ENCODE measurements at regions not wholly inside any gene's neighbourhood (a gene's known extent, or its start where the extent isn't known, plus 50 kb on each side); places are given as distances from the start of the nearest gene placed in this dataset.
"Not testable (repeated sequence)": the region's sequence is repeated elsewhere in the genome, so short reads cannot be mapped to it uniquely, and the experiment has no call there.

DNA sequence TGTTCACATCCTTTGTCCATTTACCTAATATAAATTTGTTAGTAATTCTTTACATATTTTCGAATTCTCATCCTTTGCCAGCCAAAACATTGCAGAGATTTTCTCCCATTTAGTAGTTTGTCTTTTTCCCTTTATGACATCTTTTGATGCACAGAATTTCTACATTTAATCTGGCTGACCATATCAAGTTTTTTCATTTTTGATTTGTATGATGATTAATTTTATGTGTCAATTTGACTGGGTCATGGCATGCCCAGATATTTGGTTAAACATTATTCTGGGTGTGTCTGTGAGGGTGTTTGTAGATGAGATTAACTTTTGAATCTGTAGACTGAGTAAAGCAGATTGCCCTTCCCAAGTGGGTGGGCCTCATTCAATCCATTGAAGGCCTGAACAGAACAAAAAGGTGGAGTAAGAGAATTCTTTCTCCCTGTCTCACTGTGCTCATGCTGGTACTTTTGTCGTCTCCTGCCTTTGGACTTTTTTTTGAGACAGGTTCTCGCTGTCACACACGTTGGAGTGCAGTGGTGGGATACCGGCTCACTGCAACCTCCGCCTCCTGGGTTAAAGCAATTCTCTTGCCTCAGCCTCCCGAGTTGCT is 72.1 kb upstream of the EPB41L1 start:
- no peak overlapping the region for H3K4me3 ChIP-seq (ENCODE audit: control insufficient read depth, low read depth, low read length)
- TF ChIP-seq CTCF (conservative IDR thresholded peaks at IDR 0.05; ENCODE audit: control insufficient read depth, insufficient read depth, low read depth, low read length): no peak
- DNase-seq (ENCODE audit: low read depth): no peak

DNA sequence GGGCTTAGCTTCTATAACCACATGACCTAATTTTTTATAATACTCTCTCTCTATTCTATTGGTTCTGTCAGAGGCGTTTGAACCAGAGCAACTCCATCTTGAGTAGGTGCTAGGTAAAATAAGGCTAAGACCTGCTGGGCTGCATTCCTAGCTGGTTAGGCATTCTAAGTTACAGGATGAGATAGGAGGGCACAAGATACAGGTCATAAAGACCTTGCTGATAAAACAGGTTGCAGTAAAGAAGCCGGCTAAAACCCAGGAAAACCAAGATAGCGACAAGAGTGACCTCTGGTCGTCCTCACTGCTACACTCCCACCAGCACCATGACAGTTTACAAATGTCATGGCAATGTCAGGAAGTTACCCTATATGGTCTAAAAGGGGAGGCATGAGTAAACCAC is 71.3 kb upstream of the EPB41L1 start:
- not testable (repeated sequence) for H3K4me3 ChIP-seq (ENCODE audit: control insufficient read depth, low read depth, low read length)

GRCh38 chr20:36084356-36084755 is 70.2 kb upstream of the EPB41L1 start:
- no peak for DNase-seq (ENCODE audit: low read depth)
- no peak for TF ChIP-seq CTCF (conservative IDR thresholded peaks at IDR 0.05; ENCODE audit: control insufficient read depth, insufficient read depth, low read depth, low read length)
- H3K4me3 ChIP-seq (ENCODE audit: control insufficient read depth, low read depth, low read length): no peak overlapping the region

More for the DNA sequence above, 71.3 kb upstream of the EPB41L1 start:
- DNase-seq (ENCODE audit: low read depth): not testable (repeated sequence)

DNA sequence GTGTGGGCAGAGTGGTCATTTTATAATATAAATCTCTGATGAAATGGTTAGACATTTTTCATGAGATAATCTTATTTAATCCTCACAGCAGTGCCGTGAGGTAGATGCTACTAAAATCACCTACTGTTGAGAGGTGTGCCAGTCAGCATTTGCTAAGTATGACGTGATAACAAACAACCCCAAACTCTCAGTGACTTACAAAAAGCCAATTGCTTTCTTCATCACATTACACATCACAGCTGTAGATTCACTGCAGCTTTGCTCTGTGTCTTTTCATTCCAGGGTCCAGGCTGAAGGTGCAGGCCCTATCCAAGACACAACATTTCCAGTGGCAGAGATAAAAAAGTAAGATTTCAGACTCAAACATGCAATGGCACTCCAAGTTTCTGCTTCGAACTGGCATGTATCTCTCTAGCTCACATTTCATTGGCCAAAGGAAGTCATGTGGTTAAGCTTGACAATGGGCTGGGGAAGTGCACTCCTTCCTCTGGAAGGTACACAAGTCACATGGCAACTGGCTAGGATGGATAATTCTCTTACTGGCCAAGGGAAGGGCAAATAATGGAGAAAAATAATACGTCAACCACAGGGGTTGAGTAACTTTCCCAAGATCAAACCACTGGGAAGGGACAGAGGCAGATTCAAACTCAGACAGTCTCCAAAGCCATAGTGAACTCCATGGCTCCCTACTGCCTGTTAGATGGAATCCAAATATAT is 69.5 kb upstream of the EPB41L1 start:
- no peak overlapping the region for H3K4me3 ChIP-seq (ENCODE audit: control insufficient read depth, low read depth, low read length)
- peak; percentile 76 for DNase-seq (ENCODE audit: low read depth)
- no peak for TF ChIP-seq CTCF (conservative IDR thresholded peaks at IDR 0.05; ENCODE audit: control insufficient read depth, insufficient read depth, low read depth, low read length)

GRCh38 chr20:36085686-36086267 is 68.8 kb upstream of the EPB41L1 start:
- no peak for TF ChIP-seq CTCF (conservative IDR thresholded peaks at IDR 0.05; ENCODE audit: control insufficient read depth, insufficient read depth, low read depth, low read length)
- DNase-seq (ENCODE audit: low read depth): peak; percentile 70
- no peak overlapping the region for H3K4me3 ChIP-seq (ENCODE audit: control insufficient read depth, low read depth, low read length)

DNA sequence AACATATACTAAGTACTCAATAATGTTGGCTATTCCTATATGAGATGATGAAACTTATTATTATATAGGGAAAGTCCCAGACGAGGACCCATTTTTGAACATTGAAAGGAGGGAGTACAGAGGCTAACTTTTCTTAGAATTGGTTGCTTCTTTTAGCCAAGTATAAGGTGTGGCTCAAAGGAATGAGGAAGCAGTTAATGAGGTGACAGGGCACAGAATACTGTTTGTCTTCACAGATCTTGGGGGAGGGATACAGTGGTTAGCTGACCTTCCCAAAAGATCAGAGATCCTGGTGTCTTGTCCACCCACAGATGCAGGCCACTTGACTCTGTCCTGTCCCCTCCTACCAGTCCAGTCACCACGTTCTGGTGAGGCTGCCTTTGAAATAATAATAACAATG is 67.8 kb upstream of the EPB41L1 start:
- no peak for TF ChIP-seq CTCF (conservative IDR thresholded peaks at IDR 0.05; ENCODE audit: control insufficient read depth, insufficient read depth, low read depth, low read length)
- DNase-seq (ENCODE audit: low read depth): no peak
- H3K4me3 ChIP-seq (ENCODE audit: control insufficient read depth, low read depth, low read length): no peak overlapping the region

GRCh38 chr20:36090223-36090622 is 64.3 kb upstream of the EPB41L1 start:
- no peak for TF ChIP-seq CTCF (conservative IDR thresholded peaks at IDR 0.05; ENCODE audit: control insufficient read depth, insufficient read depth, low read depth, low read length)
- DNase-seq (ENCODE audit: low read depth): no peak
- H3K4me3 ChIP-seq (ENCODE audit: control insufficient read depth, low read depth, low read length): no peak overlapping the region

Measured in fibroblast of mammary gland (primary cell).